Coronary artery (tissue), 2 donors: ENCODE measurements at regions not wholly inside any gene's neighbourhood (a gene's known extent, or its start where the extent isn't known, plus 50 kb on each side); places are given as distances from the start of the nearest gene placed in this dataset.

Experiments used
- DNase-seq: peaks from one replicate; pipeline ENCODE4 v3.0.0-alpha.2; 2017; ENCODE audit warnings: low spot score
- H3K27ac ChIP-seq, 2 donors: fragments of 200-600 bp; sonication (generic); one replicate each; pipeline ENCODE4 v1.5.1; 2016 to 2019
- H3K4me3 ChIP-seq: fragments of 200-600 bp; sonication (generic); 2 replicates; pipeline ENCODE4 v1.5.1; 2016; ENCODE audit warnings: mild to moderate bottlenecking, moderate library complexity
- TF ChIP-seq, protein P1 (sequence below): fragments of 200-600 bp; sonication (generic); IDR thresholded peaks from one replicate; pipeline ENCODE4 v1.5.1; 2019; ENCODE audit warnings: antibody characterized with exemption

DNA sequence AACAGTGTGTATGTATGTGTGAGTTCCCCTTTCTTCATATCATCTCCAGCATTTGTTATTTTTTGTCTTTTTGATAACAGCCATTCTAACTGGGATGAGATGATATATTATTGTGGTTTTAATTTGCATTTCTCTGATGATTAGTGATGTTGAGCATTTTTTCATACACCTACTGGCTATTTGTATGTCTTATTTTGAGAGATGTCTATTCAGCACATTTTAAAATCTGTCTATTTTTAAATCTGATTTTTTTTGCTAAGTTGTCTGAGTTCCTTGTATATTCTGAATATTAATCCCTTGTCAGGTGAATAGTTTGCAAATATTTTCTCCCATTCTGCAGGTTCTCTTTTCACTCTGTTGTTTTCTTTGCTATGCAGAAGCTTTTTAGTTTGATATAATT is 469.1 kb downstream of the FUT8 start:
- TF ChIP-seq, protein P1, sequence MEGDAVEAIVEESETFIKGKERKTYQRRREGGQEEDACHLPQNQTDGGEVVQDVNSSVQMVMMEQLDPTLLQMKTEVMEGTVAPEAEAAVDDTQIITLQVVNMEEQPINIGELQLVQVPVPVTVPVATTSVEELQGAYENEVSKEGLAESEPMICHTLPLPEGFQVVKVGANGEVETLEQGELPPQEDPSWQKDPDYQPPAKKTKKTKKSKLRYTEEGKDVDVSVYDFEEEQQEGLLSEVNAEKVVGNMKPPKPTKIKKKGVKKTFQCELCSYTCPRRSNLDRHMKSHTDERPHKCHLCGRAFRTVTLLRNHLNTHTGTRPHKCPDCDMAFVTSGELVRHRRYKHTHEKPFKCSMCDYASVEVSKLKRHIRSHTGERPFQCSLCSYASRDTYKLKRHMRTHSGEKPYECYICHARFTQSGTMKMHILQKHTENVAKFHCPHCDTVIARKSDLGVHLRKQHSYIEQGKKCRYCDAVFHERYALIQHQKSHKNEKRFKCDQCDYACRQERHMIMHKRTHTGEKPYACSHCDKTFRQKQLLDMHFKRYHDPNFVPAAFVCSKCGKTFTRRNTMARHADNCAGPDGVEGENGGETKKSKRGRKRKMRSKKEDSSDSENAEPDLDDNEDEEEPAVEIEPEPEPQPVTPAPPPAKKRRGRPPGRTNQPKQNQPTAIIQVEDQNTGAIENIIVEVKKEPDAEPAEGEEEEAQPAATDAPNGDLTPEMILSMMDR = no peak
- DNase-seq = no peak
- no peak overlapping the region for H3K27ac ChIP-seq
- no peak overlapping the region for H3K4me3 ChIP-seq

DNA sequence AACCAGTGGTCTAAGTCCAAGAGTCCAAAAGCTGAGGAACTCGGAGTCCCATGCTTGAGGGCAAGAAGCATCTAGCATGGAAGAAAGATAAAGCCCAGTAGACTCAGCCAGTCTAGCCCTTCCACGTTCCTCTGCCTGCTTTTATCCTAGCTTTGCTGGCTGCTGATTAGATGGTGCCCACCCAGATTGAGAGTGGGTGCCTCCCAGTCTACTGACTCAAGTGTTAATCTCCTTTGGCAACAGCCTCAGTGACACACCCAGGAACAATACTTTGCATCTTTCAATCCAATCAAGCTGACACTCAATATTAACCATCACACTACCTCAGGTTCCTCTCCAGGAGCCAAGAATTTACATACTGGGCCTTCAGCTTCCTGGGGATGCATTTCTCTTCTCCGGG is 476.1 kb downstream of the FUT8 start:
- DNase-seq = no peak
- Histone ChIP-seq H3K4me3 (no peak overlapping the region), H3K27ac (no peak overlapping the region)
- TF ChIP-seq, protein P1 = no peak

DNA sequence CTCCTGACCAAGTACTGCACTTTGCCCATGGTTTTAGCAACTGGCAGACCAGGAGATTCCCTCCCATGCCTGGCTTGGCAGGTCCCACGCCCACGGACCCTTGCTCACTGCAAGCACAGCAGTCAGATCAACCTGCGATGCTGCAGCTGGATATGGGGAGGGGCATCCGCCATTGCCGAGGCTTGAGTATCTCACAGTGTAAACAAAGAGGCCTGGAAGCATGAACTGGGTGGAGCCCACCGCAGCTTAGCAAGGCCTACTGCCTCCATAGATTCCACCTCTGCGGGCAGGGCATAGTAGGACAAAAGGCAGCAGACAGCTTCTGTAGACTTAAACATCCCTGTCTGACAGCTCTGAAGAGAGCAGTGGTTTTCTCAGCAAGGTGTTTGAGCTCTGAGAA is 479.8 kb downstream of the FUT8 start:
- TF ChIP-seq, protein P1 = no peak
- Histone ChIP-seq H3K27ac (no peak overlapping the region), H3K4me3 (no peak overlapping the region)
- no peak for DNase-seq

DNA sequence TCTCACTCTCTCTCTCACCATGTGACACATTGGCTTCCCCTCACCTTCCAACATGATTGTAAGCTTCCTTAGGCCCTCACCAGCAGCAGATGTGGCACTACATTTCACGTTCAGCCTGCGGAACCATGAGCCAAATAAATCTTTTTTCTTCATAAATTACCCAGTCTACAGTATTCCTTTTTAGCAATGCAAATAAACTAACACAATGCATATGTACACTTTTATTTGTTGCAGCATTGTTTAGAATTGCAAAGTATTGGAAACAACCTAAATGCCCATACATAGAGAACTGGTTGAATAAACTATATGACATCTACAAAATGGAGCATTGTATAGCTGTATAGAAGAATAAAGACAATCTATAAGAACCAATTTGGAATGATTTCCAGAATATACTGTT is 487.6 kb downstream of the FUT8 start:
- Histone ChIP-seq H3K4me3 (no peak overlapping the region), H3K27ac (no peak overlapping the region)
- no peak for DNase-seq
- TF ChIP-seq, protein P1 = no peak

DNA sequence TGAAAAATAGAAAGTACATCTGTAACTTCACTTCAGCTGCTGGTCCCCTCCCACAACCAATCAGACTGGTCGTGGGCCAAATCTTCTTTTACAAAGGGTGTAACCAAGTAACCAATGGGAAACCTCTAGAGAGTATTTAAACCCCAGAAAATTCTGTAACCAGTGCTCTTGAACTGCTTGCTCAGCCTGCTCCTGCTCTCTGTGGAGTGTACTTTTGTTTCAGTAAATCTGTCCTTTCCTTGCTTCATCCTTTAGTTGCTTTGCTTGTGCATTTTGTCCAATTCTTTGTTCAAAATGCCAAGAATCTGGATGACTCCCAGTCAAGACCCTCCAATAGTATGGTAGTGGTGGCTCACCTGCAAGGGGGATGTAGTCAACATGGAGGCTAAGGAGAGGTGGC is 489.1 kb downstream of the FUT8 start:
- TF ChIP-seq, protein P1 = no peak
- Histone ChIP-seq H3K4me3 (no peak overlapping the region), H3K27ac (no peak overlapping the region)
- DNase-seq = no peak

DNA sequence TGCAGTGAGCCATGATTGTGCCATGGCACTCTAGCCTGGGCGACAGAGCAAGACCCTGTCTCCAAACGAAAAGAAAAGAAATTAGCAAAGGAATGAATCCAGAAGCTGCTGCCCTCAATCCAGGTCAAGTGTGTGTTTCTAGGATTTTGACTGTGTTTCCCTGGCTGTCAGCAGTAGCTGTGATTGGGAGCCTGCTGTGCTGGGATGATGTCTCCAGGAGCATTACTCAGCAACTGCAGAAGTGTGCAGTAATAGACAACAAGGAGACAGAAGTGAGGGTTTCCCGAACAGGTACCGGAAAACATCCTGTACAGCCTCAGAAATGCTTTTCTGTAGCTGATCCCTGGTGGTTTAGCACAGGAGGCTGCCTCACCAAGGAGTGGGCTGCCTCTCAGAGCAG is 492.5 kb downstream of the FUT8 start:
- Histone ChIP-seq H3K4me3 (no peak overlapping the region), H3K27ac (no peak overlapping the region)
- no peak for DNase-seq
- TF ChIP-seq, protein P1 = no peak

DNA sequence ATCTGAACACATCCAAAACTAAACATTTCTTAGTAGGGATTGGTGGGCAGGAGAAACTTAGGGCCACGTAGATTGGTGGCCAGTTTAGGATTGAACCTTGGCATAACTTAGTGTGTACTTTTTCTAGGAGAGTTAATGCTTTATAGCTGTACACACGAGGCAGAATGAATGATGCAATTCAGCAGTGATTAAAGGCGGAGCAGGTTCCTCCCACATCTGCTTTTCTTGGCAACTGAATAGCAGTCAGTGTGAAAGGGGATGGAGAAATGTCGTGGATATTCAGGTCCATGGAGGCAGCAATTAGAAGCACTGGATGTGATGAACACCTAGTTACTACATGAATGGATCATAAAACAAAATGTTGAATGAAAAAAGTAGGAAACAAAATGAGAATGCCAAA is 493.8 kb downstream of the FUT8 start:
- Histone ChIP-seq H3K4me3 (no peak overlapping the region), H3K27ac (no peak overlapping the region)
- no peak for DNase-seq
- TF ChIP-seq, protein P1 = no peak
